Kidney epithelial cell (primary cell): ENCODE measurements at regions not wholly inside any gene's neighbourhood (a gene's known extent, or its start where the extent isn't known, plus 50 kb on each side); places are given as distances from the start of the nearest gene placed in this dataset.

Experiments
- DNase-seq: peaks from one replicate; pipeline ENCODE4 v3.0.0-alpha.2; 2010; ENCODE audit warnings: low read depth
- H3K27me3 ChIP-seq: 2 replicates; pipeline ENCODE4 v1.6.0; 2011; ENCODE audit warnings: low read length; ENCODE audit not compliant: control insufficient read depth, insufficient read depth
- H3K36me3 ChIP-seq: 2 replicates; pipeline ENCODE4 v1.5.1; 2011; ENCODE audit warnings: low read length; ENCODE audit not compliant: control insufficient read depth, insufficient read depth
- H3K4me3 ChIP-seq: 2 replicates; pipeline ENCODE4 v1.5.1; 2011; ENCODE audit warnings: low read depth, mild to moderate bottlenecking, control low read depth, low read length
- TF ChIP-seq, protein P1 (sequence below): IDR thresholded peaks from 2 replicates; pipeline ENCODE4 v1.5.1; 2011; ENCODE audit warnings: mild to moderate bottlenecking, moderate library complexity, low read length, control low read depth, inconsistent platforms; ENCODE audit not compliant: insufficient read depth, poor library complexity, severe bottlenecking

DNA sequence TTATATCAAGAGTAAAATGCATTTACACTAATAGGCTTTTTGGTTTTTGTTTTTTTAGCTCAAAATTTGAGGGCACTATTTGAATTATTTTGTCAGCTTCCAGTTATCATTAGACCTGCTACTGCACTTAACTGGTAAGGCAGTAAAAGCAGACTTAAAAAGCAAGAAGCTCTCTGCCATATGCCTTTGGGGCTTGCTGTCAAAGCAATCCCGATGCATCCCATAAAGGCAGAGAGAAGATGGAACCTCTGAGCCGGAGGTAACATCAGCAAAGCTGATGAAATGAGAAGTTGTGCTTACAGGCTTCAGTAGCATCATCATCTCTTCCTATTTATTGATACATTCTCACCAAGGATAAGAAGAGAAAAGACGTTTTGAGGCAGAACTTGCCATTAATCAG lies 1414.3 kb upstream of the CDH6 start:
- no peak for DNase-seq
- H3K27me3 ChIP-seq, result no peaks in the 10 kb centered on the region
- no peak overlapping the region for H3K4me3 ChIP-seq
- H3K36me3 ChIP-seq, result no peaks in the 10 kb centered on the region
- TF ChIP-seq, protein P1, sequence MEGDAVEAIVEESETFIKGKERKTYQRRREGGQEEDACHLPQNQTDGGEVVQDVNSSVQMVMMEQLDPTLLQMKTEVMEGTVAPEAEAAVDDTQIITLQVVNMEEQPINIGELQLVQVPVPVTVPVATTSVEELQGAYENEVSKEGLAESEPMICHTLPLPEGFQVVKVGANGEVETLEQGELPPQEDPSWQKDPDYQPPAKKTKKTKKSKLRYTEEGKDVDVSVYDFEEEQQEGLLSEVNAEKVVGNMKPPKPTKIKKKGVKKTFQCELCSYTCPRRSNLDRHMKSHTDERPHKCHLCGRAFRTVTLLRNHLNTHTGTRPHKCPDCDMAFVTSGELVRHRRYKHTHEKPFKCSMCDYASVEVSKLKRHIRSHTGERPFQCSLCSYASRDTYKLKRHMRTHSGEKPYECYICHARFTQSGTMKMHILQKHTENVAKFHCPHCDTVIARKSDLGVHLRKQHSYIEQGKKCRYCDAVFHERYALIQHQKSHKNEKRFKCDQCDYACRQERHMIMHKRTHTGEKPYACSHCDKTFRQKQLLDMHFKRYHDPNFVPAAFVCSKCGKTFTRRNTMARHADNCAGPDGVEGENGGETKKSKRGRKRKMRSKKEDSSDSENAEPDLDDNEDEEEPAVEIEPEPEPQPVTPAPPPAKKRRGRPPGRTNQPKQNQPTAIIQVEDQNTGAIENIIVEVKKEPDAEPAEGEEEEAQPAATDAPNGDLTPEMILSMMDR, result no peak

DNA sequence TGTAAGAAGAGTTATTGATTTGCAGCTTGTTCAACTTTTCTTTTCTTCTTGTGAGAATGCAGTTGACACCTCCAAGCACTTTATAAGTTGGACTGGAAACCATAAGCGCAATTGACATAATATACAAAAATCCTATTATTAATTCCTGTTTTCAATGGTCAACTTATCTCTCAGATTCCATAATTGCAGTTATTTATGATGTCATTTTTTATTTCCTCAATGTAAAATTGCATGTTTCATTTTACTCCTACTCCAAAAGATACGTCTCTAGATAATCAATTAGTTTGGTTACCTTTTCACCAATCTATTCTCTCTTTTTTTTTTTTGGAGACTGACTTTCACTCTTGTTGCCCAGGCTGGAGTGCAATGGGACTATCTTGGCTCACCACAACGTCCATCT lies 1416.1 kb upstream of the CDH6 start:
- no peaks in the 10 kb centered on the region for H3K27me3 ChIP-seq
- H3K36me3 ChIP-seq, result no peaks in the 10 kb centered on the region
- TF ChIP-seq, protein P1, result no peak
- DNase-seq, result no peak
- H3K4me3 ChIP-seq, result no peak overlapping the region

DNA sequence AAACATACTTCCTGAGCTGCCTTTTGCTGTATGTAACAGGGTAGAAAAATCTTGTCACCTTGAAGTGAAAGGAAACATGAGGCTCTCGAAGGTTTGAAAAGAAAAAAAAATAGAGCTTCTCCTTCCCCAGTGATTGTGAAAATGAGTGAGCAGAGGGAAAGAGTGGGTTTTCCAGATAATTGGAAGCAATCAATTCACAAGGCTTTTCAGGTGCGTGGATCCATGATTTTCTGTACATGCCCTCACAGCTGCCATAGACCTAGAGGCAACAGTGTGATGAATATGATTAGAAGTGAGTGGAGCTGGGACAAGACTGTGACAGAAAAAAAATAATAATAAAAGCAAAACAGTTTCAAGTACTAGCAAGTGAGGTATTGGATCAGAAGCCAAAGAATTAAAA lies 1422.5 kb upstream of the CDH6 start:
- no peak for DNase-seq
- Histone ChIP-seq H3K4me3 (no peak overlapping the region), H3K27me3 (no peaks in the 10 kb centered on the region), H3K36me3 (no peaks in the 10 kb centered on the region)
- TF ChIP-seq, protein P1, result no peak

DNA sequence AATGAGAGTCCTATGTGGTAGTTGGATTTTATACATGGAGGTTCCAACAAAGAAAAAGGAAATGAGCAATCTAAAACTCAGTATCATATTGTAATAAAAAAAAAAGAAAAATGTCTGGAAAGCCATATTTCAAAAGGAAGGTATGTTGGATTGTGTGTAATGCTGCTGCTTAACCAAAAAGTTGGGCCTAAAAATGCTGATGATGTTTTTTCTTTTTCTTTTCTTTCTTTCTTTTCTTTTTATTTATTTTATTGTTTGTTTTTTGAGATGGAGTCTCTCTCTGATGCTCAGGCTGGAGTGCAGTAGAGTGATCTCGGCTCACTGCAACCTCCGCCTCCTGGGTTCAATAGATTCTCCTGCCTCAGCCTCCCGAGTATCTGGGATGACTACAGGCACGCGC lies 1424.0 kb upstream of the CDH6 start:
- no peaks in the 10 kb centered on the region for H3K27me3 ChIP-seq
- TF ChIP-seq, protein P1, result no peak
- no peak for DNase-seq
- H3K4me3 ChIP-seq, result no peak overlapping the region
- no peaks in the 10 kb centered on the region for H3K36me3 ChIP-seq

DNA sequence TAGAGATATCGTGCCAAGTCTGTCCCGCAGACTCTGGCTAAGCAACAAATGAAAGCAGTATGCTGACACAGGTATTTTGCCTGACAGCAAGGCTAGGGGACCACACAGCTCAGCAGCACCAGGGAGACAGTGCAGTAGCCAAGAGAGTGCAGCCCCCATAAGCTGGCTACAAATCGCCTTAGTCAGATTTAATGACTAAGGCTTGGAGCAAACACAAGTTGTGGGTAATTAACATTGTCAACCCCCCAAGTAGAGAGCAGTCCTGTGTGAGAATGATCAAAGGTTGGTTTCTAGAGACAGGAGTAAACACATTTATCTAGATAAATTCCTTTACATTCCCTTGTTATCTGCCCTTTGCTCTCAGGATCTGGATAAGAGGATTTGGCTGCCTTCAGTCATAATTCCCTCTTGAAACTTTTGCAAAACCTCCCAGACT lies 1434.5 kb upstream of the CDH6 start:
- Histone ChIP-seq H3K36me3 (no peaks in the 10 kb centered on the region), H3K27me3 (no peaks in the 10 kb centered on the region), H3K4me3 (no peak overlapping the region)
- TF ChIP-seq, protein P1, result no peak
- no peak for DNase-seq

DNA sequence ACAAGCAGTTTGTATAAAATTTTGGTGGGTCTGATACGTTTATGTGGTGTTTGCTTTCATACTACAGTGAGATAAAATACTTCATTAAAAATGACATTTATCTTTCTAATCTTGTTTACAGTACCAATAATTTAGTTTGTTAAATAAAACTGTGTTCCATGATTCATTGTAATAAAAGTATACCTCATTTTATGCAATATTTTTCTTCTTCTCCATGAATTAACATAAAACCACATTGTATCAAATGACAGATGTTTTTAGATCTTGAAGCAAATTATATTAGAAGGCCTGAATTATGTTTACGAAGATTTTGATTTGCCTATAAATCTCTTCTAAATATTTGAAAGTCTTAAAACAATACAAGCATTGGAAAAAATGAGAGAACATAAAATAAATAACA lies 1443.0 kb upstream of the CDH6 start:
- DNase-seq, result no peak
- no peaks in the 10 kb centered on the region for H3K36me3 ChIP-seq
- TF ChIP-seq, protein P1, result no peak
- no peak overlapping the region for H3K4me3 ChIP-seq
- H3K27me3 ChIP-seq, result no peaks in the 10 kb centered on the region
